Type B pancreatic cell (in vitro differentiated cells): ENCODE measurements at regions not wholly inside any gene's neighbourhood (a gene's known extent, or its start where the extent isn't known, plus 50 kb on each side); places are given as distances from the start of the nearest gene placed in this dataset.

Source experiments
- DNase-seq: peaks from one replicate; pipeline ENCODE4 v3.0.0; 2021; ENCODE audit warnings: mixed read lengths; ENCODE audit not compliant: unreplicated experiment; ENCODE audit errors: extremely low spot score
- H3K27ac Mint-ChIP-seq: 2 replicates; pipeline ENCODE4 v1.8.0; 2021; ENCODE audit warnings: mild to moderate bottlenecking, mixed read lengths
- H3K27me3 Mint-ChIP-seq: 2 replicates; pipeline ENCODE4 v1.8.0; 2021; ENCODE audit warnings: mixed read lengths
- H3K36me3 Mint-ChIP-seq: 2 replicates; pipeline ENCODE4 v1.8.0; 2021; ENCODE audit warnings: mixed read lengths
- H3K4me1 Mint-ChIP-seq: one replicate; pipeline ENCODE4 v1.8.0; 2021; ENCODE audit warnings: mixed read lengths; ENCODE audit not compliant: unreplicated experiment
- H3K4me3 Mint-ChIP-seq: 2 replicates; pipeline ENCODE4 v1.8.0; 2021; ENCODE audit warnings: mild to moderate bottlenecking, mixed read lengths
- H3K9me3 Mint-ChIP-seq: 2 replicates; pipeline ENCODE4 v1.8.0; 2021; ENCODE audit warnings: mixed read lengths
- TF ChIP-seq, protein P1 (sequence below): fragments of 200-600 bp; sonication (generic); conservative IDR thresholded peaks from 2 replicates; pipeline ENCODE4 v1.5.0; 2021; ENCODE audit warnings: antibody characterized with exemption, mild to moderate bottlenecking

DNA sequence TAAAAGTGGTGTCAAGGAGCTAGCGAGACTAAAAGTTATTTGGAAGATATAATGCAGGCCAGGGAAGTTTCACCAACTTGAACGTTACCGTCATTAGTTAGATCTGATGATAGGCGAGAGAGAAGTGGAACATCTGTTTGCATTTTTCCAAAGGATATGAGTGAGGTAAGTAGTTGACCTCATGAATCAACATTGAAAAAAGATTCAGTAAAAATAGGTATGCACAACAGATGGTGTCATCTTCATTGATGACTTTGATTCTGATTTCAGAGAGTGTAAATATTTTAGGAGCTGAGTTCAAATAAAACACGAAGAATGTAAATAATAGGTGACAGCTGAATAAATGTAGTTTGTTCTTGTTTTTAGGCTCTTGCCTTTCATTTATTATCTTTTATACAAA lies 998.9 kb upstream of the CDH6 start:
- no peaks in the 10 kb centered on the region for H3K27me3 Mint-ChIP-seq
- H3K9me3 Mint-ChIP-seq: no peaks in the 10 kb centered on the region
- H3K27ac Mint-ChIP-seq: no peak overlapping the region
- H3K36me3 Mint-ChIP-seq: no peaks in the 10 kb centered on the region
- no peak overlapping the region for H3K4me3 Mint-ChIP-seq
- no peaks in the 10 kb centered on the region for H3K4me1 Mint-ChIP-seq
- DNase-seq: no peak
- TF ChIP-seq, protein P1, sequence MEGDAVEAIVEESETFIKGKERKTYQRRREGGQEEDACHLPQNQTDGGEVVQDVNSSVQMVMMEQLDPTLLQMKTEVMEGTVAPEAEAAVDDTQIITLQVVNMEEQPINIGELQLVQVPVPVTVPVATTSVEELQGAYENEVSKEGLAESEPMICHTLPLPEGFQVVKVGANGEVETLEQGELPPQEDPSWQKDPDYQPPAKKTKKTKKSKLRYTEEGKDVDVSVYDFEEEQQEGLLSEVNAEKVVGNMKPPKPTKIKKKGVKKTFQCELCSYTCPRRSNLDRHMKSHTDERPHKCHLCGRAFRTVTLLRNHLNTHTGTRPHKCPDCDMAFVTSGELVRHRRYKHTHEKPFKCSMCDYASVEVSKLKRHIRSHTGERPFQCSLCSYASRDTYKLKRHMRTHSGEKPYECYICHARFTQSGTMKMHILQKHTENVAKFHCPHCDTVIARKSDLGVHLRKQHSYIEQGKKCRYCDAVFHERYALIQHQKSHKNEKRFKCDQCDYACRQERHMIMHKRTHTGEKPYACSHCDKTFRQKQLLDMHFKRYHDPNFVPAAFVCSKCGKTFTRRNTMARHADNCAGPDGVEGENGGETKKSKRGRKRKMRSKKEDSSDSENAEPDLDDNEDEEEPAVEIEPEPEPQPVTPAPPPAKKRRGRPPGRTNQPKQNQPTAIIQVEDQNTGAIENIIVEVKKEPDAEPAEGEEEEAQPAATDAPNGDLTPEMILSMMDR: no peak

DNA sequence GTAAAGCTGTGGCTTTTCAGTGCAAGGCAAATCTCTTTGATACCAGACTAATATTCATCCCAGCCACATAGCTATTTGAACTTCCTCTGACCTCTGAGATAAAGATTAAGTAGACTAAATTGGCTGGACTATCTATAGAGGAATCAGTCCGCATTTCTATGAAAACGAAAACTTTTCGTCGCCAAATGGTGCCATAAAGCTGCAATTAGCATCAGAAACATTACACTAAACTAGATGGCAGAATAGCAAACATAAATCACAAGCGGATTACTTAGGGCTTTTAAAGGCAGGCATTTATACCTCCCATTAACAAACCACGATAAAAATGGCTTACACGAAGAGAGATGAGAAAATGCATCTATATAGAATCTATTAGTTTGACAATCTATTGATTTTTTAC lies 1009.7 kb upstream of the CDH6 start:
- Mint-ChIP-seq H3K36me3 (no peaks in the 10 kb centered on the region), H3K27ac (no peak overlapping the region), H3K4me3 (no peak overlapping the region), H3K9me3 (no peaks in the 10 kb centered on the region), H3K27me3 (no peaks in the 10 kb centered on the region), H3K4me1 (no peaks in the 10 kb centered on the region)
- TF ChIP-seq, protein P1: no peak
- DNase-seq: no peak

DNA sequence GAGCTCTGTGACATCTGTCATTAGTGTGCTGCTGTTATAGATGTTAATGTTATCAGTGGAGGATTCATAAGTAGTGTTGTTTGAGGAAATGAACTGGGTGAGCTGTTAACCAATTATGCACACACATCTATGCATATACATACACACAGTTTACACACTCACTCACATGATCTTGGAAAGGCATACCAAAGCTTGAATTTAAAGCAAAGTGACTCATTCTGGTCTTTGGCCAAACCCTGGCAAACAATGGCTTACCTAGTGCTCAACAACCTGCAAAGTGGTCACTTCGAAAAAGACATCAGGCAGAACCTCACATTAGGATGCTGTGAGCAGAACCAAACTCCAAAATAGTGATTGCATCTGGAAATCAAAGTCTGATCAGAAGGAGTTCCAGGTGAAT lies 1037.3 kb upstream of the CDH6 start:
- H3K36me3 Mint-ChIP-seq: no peaks in the 10 kb centered on the region
- no peak for DNase-seq
- TF ChIP-seq, protein P1: no peak
- no peak overlapping the region for H3K4me3 Mint-ChIP-seq
- no peaks in the 10 kb centered on the region for H3K4me1 Mint-ChIP-seq
- H3K27me3 Mint-ChIP-seq: no peaks in the 10 kb centered on the region
- no peaks in the 10 kb centered on the region for H3K9me3 Mint-ChIP-seq
- no peak overlapping the region for H3K27ac Mint-ChIP-seq

DNA sequence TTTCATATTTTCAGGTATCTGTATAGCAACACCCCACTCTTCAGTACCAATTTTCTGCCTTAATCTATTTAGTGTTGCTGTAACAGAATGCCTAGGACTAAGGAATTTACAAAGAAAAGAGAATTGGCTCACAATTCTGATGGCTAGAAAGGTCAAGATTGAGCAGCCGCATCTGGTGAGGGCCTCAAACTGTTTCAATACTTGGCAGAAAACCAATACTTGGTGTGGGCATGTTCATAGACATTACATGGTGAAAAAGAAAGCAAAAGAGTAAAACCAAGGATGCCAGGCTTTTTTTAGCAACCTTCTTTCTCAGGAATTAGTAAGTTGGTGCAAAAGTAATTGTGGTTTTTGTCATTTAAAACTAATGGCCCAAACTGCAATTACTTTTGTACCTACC lies 1041.1 kb upstream of the CDH6 start:
- TF ChIP-seq, protein P1: no peak
- DNase-seq: no peak
- Mint-ChIP-seq H3K4me1 (no peaks in the 10 kb centered on the region), H3K36me3 (no peaks in the 10 kb centered on the region), H3K27ac (no peak overlapping the region), H3K27me3 (no peaks in the 10 kb centered on the region), H3K9me3 (no peaks in the 10 kb centered on the region), H3K4me3 (no peak overlapping the region)

DNA sequence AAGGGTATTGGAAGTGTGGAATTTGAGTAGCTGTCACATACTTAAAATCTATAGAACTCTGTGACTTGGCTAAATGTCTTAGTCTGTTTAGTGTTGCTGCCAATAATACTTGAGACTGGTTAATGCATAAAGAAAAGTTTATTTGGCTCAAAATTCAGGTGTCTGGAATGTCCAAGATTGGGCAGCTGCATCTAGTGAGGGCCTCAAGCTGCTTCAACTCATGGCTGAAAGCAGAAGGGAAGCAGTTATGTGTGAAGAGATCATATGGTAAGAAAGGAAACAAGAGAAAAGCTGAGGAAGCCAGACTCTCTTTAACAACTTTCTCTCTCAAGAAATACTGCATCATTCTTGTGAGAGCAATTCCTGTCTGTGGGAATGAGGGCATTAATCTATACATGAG lies 1043.3 kb upstream of the CDH6 start:
- Mint-ChIP-seq H3K4me1 (no peaks in the 10 kb centered on the region), H3K27ac (no peak overlapping the region), H3K27me3 (no peaks in the 10 kb centered on the region), H3K36me3 (no peaks in the 10 kb centered on the region), H3K4me3 (no peak overlapping the region), H3K9me3 (no peaks in the 10 kb centered on the region)
- TF ChIP-seq, protein P1: no peak
- no peak for DNase-seq

DNA sequence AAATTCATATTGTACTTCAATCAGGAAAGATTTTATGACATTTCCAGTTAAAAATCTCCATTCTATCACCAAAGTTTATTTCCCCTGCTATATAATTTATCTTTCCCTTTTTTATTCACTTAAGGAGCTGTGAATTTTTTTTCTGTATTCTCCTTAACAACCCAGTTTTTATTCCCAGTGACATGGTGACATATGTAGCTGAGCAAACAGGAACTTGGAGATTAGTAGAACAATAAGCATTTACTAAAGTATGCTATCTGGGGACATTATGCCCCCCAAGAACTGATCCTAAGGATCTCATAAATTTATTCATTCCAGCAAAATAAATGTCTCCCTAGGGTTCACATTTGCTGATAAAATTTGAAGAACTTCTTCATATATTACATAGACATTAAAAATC lies 1044.0 kb upstream of the CDH6 start:
- DNase-seq: no peak
- no peaks in the 10 kb centered on the region for H3K36me3 Mint-ChIP-seq
- H3K27me3 Mint-ChIP-seq: no peaks in the 10 kb centered on the region
- H3K4me3 Mint-ChIP-seq: no peak overlapping the region
- TF ChIP-seq, protein P1: no peak
- H3K27ac Mint-ChIP-seq: no peak overlapping the region
- H3K4me1 Mint-ChIP-seq: no peaks in the 10 kb centered on the region
- no peaks in the 10 kb centered on the region for H3K9me3 Mint-ChIP-seq
